ENCODE measurements at regions not wholly inside any gene's neighbourhood (a gene's known extent, or its start where the extent isn't known, plus 50 kb on each side); places are given as distances from the start of the nearest gene placed in this dataset.

- WGBS, 2 donors: 75 to 77% methylated on average over 2 of the region's 2 CpGs
- intact Hi-C loops (cut with DNase I; ENCODE audit: low total_unique reads): no loop called here
- H3K4me3 ChIP-seq (ENCODE audit: low read depth, poor library complexity, severe bottlenecking): no peak overlapping the region
- no peak for DNase-seq (ENCODE audit: low spot score in 2 of 2)
- TF ChIP-seq, protein P1, sequence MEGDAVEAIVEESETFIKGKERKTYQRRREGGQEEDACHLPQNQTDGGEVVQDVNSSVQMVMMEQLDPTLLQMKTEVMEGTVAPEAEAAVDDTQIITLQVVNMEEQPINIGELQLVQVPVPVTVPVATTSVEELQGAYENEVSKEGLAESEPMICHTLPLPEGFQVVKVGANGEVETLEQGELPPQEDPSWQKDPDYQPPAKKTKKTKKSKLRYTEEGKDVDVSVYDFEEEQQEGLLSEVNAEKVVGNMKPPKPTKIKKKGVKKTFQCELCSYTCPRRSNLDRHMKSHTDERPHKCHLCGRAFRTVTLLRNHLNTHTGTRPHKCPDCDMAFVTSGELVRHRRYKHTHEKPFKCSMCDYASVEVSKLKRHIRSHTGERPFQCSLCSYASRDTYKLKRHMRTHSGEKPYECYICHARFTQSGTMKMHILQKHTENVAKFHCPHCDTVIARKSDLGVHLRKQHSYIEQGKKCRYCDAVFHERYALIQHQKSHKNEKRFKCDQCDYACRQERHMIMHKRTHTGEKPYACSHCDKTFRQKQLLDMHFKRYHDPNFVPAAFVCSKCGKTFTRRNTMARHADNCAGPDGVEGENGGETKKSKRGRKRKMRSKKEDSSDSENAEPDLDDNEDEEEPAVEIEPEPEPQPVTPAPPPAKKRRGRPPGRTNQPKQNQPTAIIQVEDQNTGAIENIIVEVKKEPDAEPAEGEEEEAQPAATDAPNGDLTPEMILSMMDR (IDR thresholded peaks at IDR 0.05): no peak
- TF ChIP-seq POLR2A (IDR thresholded peaks at IDR 0.05): no peak
Measured at GRCh38 chr2:114167799-114168198, 274.6 kb upstream of the DPP10 start.

DNA sequence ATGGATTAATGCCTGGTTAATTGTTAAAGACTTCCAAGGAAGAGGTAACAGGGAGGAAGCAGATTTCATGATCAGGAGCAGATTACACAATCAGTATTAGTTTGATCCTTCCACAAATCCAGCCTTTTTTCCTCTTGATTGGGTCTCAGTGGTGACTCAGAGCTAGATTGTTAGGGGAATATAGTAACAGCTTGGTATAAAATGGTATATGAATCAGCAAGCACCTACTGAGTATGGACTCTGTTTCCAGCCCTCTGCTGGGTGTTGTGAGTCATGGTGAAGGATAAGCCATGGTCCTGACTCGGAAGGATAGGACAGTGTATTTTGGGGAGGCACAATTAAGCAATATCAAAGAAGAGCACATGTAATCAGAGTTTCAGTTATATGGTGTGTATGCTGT, 272.4 kb upstream of the DPP10 start:
- H3K4me3 ChIP-seq (ENCODE audit: low read depth, poor library complexity, severe bottlenecking): no peak overlapping the region
- no peak for DNase-seq (ENCODE audit: low spot score in 2 of 2)
- intact Hi-C loops (cut with DNase I; ENCODE audit: low total_unique reads): no loop called here
- TF ChIP-seq, protein P1 (IDR thresholded peaks at IDR 0.05): no peak
- 71 to 81% methylated on average over 1 of the region's 1 CpG for WGBS, 2 donors

DNA sequence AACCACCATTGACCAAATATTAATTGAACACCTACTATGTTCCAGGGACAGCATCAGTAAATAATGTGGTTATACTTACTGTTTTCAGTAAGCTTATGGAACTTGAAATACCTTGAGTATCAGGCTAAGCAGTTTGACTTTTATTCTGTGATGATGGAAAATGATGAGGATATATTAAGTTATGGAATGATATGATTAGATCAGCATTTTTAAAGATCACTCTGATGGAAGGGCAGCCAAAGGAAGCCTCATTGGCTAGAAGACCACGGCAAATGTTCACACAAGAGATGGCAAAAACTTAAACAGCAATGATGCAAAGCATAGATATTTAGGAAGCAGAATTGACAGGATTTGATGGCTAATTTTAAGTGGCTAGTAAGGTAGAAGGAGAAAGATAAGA, 266.9 kb upstream of the DPP10 start:
- WGBS, 2 donors: 50 to 77% methylated on average over 1 of the region's 1 CpG
- no peak for DNase-seq (ENCODE audit: low spot score in 2 of 2)
- TF ChIP-seq, protein P1 (IDR thresholded peaks at IDR 0.05): no peak
- TF ChIP-seq POLR2A (IDR thresholded peaks at IDR 0.05): no peak
- intact Hi-C loops (cut with DNase I; ENCODE audit: low total_unique reads): no loop called here
- H3K4me3 ChIP-seq (ENCODE audit: low read depth, poor library complexity, severe bottlenecking): no peak overlapping the region

DNA sequence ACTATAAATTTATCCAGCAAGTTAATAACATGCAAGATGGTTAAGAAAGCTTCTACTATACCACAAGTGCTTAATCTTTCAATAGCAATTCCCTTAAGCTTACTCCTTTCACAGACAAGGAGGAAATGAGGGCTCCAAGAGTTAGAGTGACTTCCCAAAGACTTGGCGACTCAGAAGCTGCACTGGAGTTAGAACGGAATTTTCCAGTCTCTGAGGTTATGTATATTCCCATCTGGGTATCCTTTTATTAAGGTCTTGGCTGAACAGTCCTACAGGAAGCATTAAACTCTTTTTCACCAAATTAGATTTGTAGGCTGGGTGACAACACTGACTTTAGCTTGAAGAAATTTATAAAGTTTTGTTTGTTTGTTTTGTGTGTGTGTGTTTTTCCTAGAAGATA, 256.9 kb upstream of the DPP10 start:
- DNase-seq (ENCODE audit: low spot score in 2 of 2): no peak
- intact Hi-C loops (cut with DNase I; ENCODE audit: low total_unique reads): no loop called here
- TF ChIP-seq POLR2A (IDR thresholded peaks at IDR 0.05): no peak
- TF ChIP-seq, protein P1 (IDR thresholded peaks at IDR 0.05): no peak
- no peak overlapping the region for H3K4me3 ChIP-seq (ENCODE audit: low read depth, poor library complexity, severe bottlenecking)
- WGBS, 2 donors: 65 to 66% methylated on average over 2 of the region's 2 CpGs

GRCh38 chr2:114192362-114192761, 250.1 kb upstream of the DPP10 start:
- WGBS, 2 donors: 62 to 70% methylated on average over 5 of the region's 5 CpGs
- no peak for TF ChIP-seq POLR2A (IDR thresholded peaks at IDR 0.05)
- intact Hi-C loops (cut with DNase I; ENCODE audit: low total_unique reads): no loop called here

DNA sequence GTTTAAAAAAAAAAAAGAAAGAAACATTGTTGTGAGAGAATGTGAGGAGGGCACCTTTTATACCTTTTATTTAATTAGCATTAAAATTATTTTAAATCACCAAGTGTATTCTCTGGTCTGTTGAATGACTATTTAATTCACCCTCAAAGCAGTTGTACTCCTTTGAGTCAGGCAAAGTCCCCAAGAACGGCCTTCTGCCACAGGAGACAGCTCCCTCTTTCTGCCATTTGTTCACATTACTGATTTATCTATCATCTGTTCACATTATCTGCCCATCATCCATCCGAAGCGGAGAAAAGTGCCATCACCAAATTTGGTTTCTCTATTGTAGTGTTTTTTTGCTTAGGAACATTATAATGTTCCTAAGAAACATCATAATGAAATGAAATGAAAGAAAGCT, 240.7 kb upstream of the DPP10 start:
- H3K4me3 ChIP-seq (ENCODE audit: low read depth, poor library complexity, severe bottlenecking): no peak overlapping the region
- intact Hi-C loops (cut with DNase I; ENCODE audit: low total_unique reads): no loop called here
- no peak for DNase-seq (ENCODE audit: low spot score in 2 of 2)
- WGBS, 2 donors: 73 to 78% methylated on average over 3 of the region's 3 CpGs
- no peak for TF ChIP-seq POLR2A (IDR thresholded peaks at IDR 0.05)
- TF ChIP-seq, protein P1 (IDR thresholded peaks at IDR 0.05): no peak

More at GRCh38 chr2:114192362-114192761, 250.1 kb upstream of the DPP10 start:
- DNase-seq (ENCODE audit: low spot score in 2 of 2): no peak
- no peak overlapping the region for H3K4me3 ChIP-seq (ENCODE audit: low read depth, poor library complexity, severe bottlenecking)

Data from lower leg skin (tissue), 4 donors.